A673 (cell line): ENCODE measurements at regions not wholly inside any gene's neighbourhood (a gene's known extent, or its start where the extent isn't known, plus 50 kb on each side); places are given as distances from the start of the nearest gene placed in this dataset.

Experiments used
- BruUV-seq: library from RNA; stranded (reverse); fragments of 400-500 nt; replicated peaks from 2 replicates; lab custom pipeline; 2021; lab: Mats Ljungman, UMichigan
- CTCF ChIA-PET: fragments of 300-600 bp; sonication (Branson Sonifier 250); formaldehyde crosslinking; loops from one replicate; lab custom pipeline; 2022; ENCODE audit warnings: antibody characterized with exemption; lab: Charles Lee
- POLR2A ChIA-PET: fragments of 300-600 bp; sonication (Branson Sonifier 250); formaldehyde crosslinking; loops from one replicate; lab custom pipeline; 2022; ENCODE audit warnings: antibody characterized with exemption; ENCODE audit not compliant: low non-redundant PET; lab: Charles Lee
- DNase-seq: peaks from one replicate; pipeline ENCODE4 v3.0.0-alpha.2; 2015; ENCODE audit warnings: low spot score
- H3K27ac ChIP-seq: fragments of 200-600 bp; sonication (generic); 2 replicates; pipeline ENCODE4 v1.5.1; 2016; ENCODE audit warnings: mixed run types, low read depth, mild to moderate bottlenecking, mixed read lengths, antibody characterized with exemption, low read length; ENCODE audit not compliant: poor library complexity, severe bottlenecking
- H3K27me3 ChIP-seq: fragments of 200-600 bp; sonication (generic); replicated peaks from 2 replicates; pipeline ENCODE4 v1.6.1; 2017; ENCODE audit warnings: mixed run types, low read depth, mild to moderate bottlenecking, mixed read lengths, antibody characterized with exemption, low read length; ENCODE audit not compliant: insufficient read depth, poor library complexity
- H3K36me3 ChIP-seq: fragments of 200-600 bp; sonication (generic); 2 replicates; pipeline ENCODE4 v1.6.1; 2016; ENCODE audit warnings: mixed run types, mild to moderate bottlenecking, mixed read lengths, antibody characterized with exemption, low read length; ENCODE audit not compliant: insufficient read depth, poor library complexity, severe bottlenecking
- H3K4me1 ChIP-seq: fragments of 200-600 bp; sonication (generic); 2 replicates; pipeline ENCODE4 v1.6.1; 2017; ENCODE audit warnings: mixed run types, mild to moderate bottlenecking, mixed read lengths, antibody characterized with exemption, low read length; ENCODE audit not compliant: insufficient read depth, poor library complexity, severe bottlenecking
- H3K4me3 ChIP-seq: fragments of 200-600 bp; sonication (generic); 2 replicates; pipeline ENCODE4 v1.5.1; 2016; ENCODE audit warnings: low read depth, mixed run types, mild to moderate bottlenecking, mixed read lengths, low read length; ENCODE audit not compliant: poor library complexity, severe bottlenecking
- H3K9me3 ChIP-seq: fragments of 200-600 bp; sonication (generic); 2 replicates; pipeline ENCODE4 v1.6.1; 2016; ENCODE audit warnings: mixed run types, low read depth, mild to moderate bottlenecking, mixed read lengths, antibody characterized with exemption, low read length; ENCODE audit not compliant: poor library complexity, severe bottlenecking
- CTCF ChIP-seq: fragments of 300-800, 200-600 bp; sonication (generic); conservative IDR thresholded peaks from 2 replicates; pipeline ENCODE4 v1.5.1; 2017; ENCODE audit warnings: low read depth, mild to moderate bottlenecking, antibody characterized with exemption, low read length, moderate library complexity, mixed read lengths
- EZH2 ChIP-seq: fragments of 200-600 bp; sonication (generic); IDR thresholded peaks from 2 replicates; pipeline ENCODE4 v1.6.1; 2017; ENCODE audit warnings: borderline replicate concordance, low read depth, mild to moderate bottlenecking, mixed read lengths, antibody characterized with exemption, low read length; ENCODE audit not compliant: poor library complexity, severe bottlenecking
- intact Hi-C: fragments of 100-400 bp; cut with micrococcal nuclease; formaldehyde crosslinking; loops from one replicate; pipeline ENCODE4 v1.10.0; 2022; ENCODE audit not compliant: unreplicated experiment

DNA sequence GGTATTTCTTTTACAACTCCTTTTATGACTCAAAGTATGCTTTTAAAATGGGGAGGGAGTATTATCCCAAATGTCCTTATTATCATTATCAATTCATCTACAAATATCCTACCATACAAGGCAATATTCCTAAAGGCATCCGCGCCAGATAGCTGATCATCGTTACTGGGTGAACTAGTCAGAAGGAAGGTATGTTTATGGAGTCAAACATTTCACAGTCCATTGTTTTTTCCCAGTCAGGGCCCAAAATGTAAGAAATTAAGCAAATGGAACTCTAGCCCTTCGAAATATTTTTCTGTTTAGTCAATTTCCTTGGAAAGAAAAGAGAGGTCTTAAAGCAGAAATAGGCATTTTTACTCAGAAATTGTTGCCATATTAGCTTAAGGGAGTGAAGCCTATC lies 188.5 kb upstream of the CCNG1 start:
- H3K9me3 ChIP-seq = no peaks in the 10 kb centered on the region
- H3K27ac ChIP-seq = no peak overlapping the region
- no peaks in the 10 kb centered on the region for H3K36me3 ChIP-seq
- no TSS peak for BruUV-seq
- no peaks in the 10 kb centered on the region for H3K4me1 ChIP-seq
- ChIA-PET POLR2A (no interaction called here), CTCF (no interaction called here)
- DNase-seq = no peak
- TF ChIP-seq EZH2 = no peak
- no peak for TF ChIP-seq CTCF
- no peaks in the 10 kb centered on the region for H3K27me3 ChIP-seq
- intact Hi-C loops = no loop called here
- no peak overlapping the region for H3K4me3 ChIP-seq

DNA sequence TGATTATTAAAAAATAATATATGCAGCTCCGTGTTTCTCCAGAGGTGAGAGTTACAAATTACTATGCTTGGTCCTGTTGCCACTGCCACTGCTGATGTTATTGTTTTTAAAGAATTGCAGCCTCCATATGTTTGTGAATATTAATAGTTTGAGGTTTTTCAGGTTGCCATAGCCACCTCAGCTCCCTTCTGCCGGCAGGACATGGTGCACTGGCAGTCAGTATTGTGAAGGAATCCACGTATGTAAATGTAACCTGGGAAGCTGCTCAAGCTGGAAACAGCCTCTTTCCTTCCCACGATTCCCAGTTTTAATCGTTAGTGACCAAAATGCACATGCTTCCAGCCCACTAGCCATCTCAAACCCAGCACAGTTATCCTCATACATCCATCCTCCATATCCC lies 184.4 kb upstream of the CCNG1 start:
- ChIA-PET POLR2A (no interaction called here), CTCF (interaction anchor here (0.7 kb wide), 1 partner anchor 446 kb away, joined by 3 read pairs; no protein-coding TSS in a partner anchor)
- intact Hi-C loops = no loop called here
- Histone ChIP-seq H3K4me3 (no peak overlapping the region), H3K9me3 (no peaks in the 10 kb centered on the region), H3K27ac (no peak overlapping the region), H3K4me1 (no peaks in the 10 kb centered on the region), H3K36me3 (no peaks in the 10 kb centered on the region), H3K27me3 (no peaks in the 10 kb centered on the region)
- no peak for DNase-seq
- TF ChIP-seq CTCF (no peak), EZH2 (no peak)
- BruUV-seq = no TSS peak

DNA sequence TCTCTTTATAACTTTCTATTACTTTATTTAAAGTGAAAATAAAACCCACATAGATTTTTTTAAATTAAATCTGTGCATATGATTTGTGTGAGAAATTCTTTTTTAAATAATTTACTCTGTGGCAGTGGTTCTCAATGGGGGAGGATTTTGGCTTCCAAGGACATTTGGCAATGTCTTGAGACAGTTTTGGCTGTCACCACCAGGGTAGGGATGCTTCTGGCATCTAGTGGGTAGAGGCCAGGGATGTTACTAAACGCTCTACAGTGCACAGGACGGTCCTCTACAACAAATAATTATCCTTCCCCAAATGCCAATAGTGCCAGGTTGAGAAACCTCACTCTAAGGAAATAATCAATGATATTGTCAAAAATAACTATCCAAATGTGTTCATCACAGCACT lies 177.9 kb upstream of the CCNG1 start:
- Histone ChIP-seq H3K4me1 (no peaks in the 10 kb centered on the region), H3K27me3 (no peaks in the 10 kb centered on the region), H3K36me3 (no peaks in the 10 kb centered on the region), H3K4me3 (no peak overlapping the region), H3K27ac (no peak overlapping the region), H3K9me3 (no peaks in the 10 kb centered on the region)
- ChIA-PET CTCF (no interaction called here), POLR2A (no interaction called here)
- TF ChIP-seq EZH2 (no peak), CTCF (no peak)
- DNase-seq = no peak
- no TSS peak for BruUV-seq
- intact Hi-C loops = no loop called here
